Femur (tissue), 1 donor: ENCODE measurements at regions not wholly inside any gene's neighbourhood (a gene's known extent, or its start where the extent isn't known, plus 50 kb on each side); places are given as distances from the start of the nearest gene placed in this dataset.

ENCODE experiments used
- DNase-seq: peaks from one replicate; pipeline ENCODE4 v3.0.0-alpha.2; 2017

DNA sequence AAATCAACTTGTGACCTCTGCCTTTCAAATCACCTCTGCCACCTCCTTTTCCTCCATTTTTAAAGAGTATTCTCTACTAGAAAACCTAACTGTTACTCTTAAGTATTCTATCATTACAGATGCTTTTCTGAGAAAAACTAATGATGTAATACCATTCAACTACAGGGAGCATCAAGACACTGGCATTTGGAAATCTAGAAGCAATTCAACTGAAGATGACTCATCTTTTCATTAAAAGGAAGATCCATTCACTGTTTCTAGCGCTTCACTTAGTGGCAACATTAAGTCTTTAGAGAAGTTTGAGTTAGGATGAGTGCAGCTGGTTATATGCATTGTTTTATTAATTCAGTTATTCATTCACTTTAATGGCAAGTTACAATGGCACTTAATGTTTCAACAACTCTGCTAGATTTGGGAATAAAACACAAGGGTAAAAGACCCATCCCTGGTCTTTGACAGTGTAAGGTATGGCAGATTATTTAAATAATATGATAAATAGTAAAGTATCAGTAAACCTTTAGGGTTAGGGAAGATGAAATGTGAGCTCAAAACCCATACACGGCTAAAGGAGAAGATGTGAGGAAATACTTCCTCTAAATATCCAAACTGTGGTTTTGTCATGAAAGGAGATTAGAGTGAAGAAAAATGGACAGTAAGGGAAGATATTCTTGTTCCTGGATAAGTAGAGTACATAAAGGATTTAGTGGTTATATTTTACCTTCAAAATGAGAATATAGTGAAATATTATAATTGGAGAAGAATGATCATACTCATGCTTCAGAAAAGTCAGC, 61.7 kb downstream of the KCNJ2 start:
- no peak for DNase-seq

- no peak for DNase-seq
These were observed 63.1 kb downstream of the KCNJ2 start for GRCh38 chr17:70232466-70232865.

- no peak for DNase-seq
These were observed 65.9 kb downstream of the KCNJ2 start for GRCh38 chr17:70235252-70235651.

DNA sequence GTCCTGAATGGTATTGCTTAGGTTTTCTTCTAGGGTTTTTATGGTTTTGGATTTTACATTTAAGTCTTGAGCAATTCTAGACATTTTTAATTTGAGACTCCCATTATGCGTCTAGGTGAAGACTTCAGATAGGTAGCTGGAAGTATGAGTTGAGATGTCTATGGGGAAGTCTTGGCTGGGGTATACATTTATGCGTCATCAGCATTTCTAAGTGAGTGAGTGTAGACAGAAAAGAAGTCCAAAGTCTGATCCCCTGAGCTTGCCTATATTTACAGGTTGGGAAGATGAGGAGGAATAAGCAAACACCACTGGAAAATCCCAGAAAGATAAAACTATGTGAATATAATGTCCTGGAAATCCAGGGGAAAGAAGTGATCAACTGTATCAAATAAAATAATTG, 68.9 kb downstream of the KCNJ2 start:
- no peak for DNase-seq

DNA sequence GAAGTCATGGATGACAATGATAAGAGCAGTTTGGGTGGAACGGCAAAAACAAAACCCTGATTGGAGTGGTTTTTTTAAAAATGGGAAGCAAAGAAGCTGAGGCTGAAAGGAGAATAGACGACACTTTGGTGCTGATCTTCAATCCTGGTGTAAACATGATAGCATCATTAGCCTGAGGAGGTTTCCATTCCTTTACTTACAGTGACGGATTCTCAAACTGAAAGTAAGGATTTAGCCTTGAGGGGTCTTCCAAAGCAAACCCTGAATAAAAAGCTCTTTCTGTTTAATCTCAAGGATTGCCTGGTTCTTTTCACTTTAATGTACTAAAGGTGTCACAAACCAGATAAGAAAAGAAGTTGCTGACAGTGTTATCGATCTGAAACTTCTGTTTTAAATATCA, 69.3 kb downstream of the KCNJ2 start:
- DNase-seq, result no peak

DNA sequence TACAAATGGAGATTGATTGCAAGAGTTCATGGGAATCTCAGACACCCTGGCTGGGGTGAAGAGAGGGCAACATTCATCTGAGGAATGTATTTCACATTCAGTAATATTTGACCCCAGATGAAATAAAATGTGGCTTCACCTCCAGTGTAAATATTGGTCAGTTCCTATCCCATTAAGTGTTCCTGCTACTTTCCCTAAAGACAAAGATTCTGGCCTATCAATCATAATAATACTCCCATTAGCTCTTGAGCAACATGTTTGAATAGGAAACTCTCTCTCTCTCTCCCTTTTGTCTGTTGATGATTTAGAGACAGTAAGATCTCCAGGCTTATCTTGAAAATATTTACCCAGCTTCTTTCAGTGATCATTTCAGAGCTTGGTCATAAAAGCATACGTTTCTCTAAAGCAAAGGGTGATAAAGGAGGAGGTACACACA, 70.1 kb downstream of the KCNJ2 start:
- no peak for DNase-seq

DNA sequence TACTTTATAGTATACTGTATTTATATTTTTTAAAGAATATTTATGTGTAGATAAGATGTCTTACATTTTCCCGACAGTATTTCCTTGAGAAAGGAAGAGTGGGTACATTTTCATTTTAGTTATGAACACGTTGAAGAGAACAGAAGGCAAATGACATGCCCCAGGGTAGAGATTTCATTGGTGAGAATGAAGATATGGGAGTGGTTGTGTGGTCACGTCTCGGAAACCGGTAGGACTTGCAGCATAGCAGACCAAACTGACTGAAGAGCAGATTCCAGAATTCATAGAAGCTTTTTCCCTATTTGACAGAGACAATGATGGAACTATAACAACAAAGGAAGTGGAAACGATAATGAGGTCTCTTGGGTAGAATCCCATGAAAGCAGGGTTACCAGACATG, 71.7 kb downstream of the KCNJ2 start:
- DNase-seq, result no peak

DNA sequence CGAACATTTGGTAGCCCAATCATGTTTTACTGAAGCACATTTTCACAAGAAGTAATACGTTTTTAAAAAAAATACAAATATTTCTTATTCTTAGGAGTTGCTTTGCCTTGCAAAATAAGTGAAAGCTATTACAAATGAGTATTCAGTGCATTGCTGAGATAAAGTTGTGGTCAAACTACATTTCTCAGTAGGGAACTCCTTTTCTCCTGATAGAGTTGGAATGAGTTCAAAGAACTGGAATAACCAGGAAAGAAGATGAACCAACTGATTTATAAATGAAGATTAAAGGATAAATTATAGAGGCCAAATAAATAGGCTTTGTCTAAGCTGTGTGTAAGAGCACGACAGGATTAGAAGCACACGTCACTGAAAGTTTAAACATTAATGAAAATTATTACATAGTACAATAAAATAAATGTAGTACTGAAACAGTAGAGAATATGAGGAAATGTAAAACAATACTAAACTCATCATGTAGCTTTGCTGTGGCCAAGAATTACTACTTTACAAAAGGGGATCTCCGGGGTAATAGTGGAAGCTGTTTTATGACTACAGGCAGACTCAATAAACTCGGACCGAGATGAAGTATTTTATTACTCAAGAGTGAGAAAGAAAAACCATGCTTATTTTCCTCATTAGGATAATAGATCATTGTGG, 73.6 kb downstream of the KCNJ2 start:
- DNase-seq, result no peak

GRCh38 chr17:70251706-70252105, 82.4 kb downstream of the KCNJ2 start:
- no peak for DNase-seq

GRCh38 chr17:70254735-70255460, 85.6 kb downstream of the KCNJ2 start:
- DNase-seq, result no peak

DNA sequence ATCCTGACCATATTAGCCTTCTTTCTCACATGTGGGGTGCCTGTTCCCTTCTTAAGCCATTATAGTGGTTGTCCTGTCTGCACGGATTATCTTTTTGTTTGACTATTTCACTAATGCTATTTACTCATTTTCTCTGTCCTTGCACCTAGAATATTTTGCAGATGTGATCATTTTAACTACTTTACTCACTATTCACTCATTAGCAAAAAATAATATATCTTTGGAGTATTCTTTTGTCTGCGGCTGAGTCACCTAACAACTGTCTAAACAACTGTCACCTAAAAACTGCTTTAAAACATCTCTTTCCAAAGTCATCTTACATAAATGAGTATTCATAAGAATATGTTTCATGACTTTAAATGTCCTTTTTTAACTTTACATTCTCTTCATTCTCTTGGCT, 87.4 kb downstream of the KCNJ2 start:
- DNase-seq, result no peak

GRCh38 chr17:70258465-70258864, 89.1 kb downstream of the KCNJ2 start:
- no peak for DNase-seq

DNA sequence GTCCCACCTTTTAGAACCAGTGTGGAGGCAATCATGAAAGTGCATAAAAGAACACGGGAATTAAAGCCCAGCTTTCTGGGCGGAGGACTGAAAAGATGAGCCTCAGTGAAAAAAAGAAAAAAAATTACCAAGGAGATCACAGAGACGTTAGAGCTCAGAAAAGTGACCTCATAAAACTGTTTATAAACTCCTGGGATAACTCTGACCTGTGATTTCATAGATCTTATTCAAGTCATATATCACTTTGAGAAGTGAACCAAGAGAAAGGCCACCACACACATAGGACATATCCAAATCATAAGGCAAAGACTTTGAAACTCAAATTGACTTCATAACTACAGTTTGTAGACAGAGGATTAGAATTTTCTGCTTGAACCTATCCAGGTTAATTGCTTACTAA, 90.1 kb downstream of the KCNJ2 start:
- no peak for DNase-seq

DNA sequence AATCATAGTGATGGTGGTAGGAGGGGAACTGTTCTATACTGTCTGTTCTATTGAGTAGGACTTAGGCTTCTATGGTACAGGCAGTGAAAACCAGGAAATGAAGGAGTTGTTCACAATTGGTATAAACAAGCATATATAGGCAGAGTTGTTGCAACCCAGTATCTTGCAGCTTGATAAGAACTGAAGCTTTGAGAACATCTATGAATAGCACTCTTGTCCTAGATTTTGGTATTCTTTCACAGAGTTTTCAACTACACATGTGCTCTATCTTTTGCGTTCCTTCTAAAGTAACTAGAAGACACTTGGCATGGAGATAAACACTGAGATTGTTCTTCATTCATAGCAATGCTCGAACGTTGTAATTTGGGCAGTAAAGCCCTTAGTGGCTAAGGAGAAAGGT, 91.8 kb downstream of the KCNJ2 start:
- DNase-seq, result no peak

DNA sequence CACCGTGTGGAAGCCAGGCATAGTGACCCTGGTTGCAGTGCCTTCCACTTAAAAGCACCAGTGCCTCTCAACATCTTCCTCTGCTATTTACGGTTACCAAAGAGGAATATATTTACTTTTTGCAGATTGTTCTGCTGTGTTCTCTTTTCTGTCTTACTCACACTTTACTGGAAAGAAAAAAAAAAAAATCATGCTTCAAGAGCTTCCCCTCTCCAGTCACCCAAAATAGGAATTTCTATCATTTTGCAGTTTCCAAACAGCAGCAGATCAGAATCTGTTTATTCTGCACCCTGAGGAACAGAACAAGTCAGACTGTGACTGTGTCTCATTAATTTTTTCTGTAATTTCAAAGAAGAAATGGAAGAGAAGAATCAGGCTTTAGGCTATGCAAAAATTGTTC, 96.1 kb downstream of the KCNJ2 start:
- DNase-seq, result no peak

GRCh38 chr17:70266394-70266793, 97.1 kb downstream of the KCNJ2 start:
- no peak for DNase-seq

DNA sequence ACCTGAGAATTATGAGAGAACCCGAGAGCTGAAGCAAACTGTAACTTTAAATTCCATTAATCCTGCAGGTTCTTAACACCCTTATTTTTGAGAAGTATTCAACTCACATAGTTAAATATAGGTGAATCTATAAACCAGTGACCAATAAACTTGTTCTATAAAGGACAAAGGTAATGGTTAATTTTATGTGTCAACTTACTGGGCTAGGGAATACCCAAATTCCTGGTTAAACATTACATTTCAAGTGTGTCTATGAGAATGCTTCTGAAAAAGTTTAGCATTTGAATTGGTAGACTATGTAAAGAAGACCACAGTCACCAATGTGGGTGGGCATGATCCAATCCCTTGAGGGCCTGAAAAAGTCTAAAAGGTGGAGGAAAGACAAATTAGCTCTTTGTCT, 99.1 kb downstream of the KCNJ2 start:
- no peak for DNase-seq

GRCh38 chr17:70270554-70270953, 101.2 kb downstream of the KCNJ2 start:
- no peak for DNase-seq

DNA sequence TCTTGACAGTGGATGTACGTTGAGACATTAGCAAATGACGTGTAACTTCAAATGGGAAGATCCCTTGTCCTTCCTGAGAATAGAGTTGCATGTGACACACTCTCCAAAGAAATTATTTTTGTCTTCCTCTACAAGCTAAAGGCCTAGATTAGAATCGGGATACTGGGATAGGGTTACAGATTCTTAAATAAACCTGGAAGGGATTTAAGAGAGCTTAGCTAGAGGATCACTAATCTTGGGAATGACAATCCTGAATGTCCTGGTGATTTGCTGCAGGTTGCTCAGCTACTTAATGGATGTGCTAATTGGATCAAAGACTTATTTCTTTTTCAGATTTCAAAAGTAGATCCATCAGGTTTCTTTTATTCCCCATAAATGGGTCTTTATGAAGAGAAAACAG, 101.9 kb downstream of the KCNJ2 start:
- no peak for DNase-seq

DNA sequence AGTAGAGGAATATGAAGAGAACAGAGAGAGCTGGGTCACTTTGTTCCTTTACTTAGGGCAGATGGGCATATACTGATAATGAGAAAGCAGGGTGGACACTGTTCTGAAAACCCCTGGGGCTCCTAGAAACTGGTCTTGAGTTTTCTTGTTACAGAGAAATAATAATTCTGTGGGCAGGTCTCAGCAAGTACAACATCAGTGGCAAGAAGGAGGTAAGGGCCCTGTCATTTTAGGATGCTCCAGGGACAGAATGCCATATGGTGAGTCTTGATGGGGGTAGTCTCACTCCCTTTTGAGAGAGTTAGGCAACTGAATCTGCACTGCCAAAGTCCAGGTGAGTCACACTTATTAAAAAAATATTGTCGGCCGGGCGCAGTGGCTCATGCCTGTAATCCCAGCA, 102.3 kb downstream of the KCNJ2 start:
- DNase-seq, result no peak

DNA sequence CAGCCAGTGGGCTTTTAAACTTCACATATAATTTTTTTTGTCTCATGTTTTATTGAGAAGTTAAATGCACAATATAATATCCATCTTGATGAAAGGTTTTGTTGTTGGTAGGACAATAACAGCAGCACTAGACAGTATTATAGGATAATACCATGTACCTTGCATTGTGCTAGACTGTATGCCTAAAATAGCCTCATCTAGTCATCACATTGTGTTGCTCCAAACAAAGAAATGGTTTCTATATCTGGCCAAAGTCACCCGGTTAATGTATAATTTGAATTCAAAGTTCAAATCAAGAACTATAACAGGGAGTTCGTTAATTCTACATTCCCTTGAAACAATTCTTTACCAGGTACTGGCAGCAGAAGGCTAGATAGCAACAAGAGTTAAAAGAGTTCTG, 104.9 kb downstream of the KCNJ2 start:
- no peak for DNase-seq

DNA sequence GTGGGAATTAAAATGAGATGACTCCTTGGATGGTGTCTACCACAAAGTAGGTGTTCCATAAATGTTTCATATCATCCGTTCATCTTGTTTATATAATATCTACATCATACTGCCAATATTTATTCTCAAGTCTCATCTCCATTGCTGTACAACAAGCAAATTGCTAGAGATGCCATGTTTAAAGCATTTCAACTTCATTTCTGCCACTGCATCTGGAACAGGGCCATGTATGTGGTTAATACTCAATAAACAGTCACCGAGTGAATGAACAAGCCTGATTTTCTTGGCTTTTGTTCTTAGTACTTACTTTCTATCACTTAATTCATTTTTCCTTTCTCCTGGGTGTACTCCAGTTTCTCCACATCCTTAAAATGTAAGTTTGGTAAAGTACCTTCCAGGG, 107.6 kb downstream of the KCNJ2 start:
- DNase-seq, result no peak

DNA sequence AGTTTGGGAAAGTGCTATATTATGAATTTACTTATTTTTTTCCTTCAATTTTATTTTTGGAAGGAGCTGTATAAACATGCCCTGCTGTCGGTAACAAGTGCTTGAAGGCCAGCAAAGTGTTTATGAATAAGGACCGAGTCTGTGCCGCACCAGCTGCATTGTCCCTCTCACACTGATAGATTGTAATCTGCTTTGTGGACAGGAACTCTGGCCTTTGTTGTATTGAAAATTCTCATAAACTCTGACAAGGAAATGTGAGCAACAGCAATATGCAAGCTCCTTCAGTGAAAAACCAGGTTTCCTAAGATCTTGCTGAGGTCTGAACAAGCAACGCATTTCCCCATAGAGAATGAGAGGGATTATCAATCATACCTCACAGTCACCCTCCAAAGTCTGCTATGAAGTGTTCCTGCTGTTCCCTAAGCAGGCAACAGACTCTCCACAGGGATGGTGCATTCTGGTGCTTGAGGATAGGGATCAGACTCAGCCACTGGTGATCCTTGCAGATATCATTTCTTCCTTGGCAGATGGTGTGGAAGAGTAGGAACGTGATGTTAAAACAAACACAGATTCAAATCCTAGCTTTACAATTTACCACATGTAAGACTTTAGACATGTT, 109.6 kb downstream of the KCNJ2 start:
- no peak for DNase-seq

DNA sequence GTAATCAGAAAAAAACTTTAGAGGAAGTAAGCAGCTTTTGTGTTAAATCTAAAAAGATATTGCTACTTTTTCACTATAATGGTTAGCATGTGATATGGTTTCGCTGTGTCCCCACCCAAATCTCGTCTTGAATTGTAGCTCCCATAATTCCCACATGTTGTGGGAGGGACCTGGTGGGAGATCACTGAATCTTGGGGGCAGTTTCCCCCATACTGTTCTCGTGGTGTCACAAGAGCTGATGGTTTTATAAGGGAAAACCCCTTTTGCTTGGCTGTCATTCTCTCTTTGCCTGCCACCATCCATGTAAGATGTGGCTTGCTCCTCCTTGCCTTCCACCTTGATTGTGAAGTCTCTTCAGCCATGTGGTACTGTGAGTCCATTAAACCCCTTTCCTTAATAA, 117.1 kb downstream of the KCNJ2 start:
- no peak for DNase-seq
